HG03280 (cell line): ENCODE measurements at regions not wholly inside any gene's neighbourhood (a gene's known extent, or its start where the extent isn't known, plus 50 kb on each side); places are given as distances from the start of the nearest gene placed in this dataset.

ENCODE experiments used
- ATAC-seq: cut with Tn5 transposase; IDR thresholded peaks from one replicate; pipeline ENCODE4 v1.9.1; 2021; ENCODE audit warnings: mild to moderate bottlenecking, moderate library complexity; ENCODE audit not compliant: unreplicated experiment

- no peak for ATAC-seq
Observed at GRCh38 chr12:132439333-132439904, 50.5 kb upstream of the FBRSL1 start.

GRCh38 chr12:132438726-132439125, 51.2 kb upstream of the FBRSL1 start:
- ATAC-seq = no peak

DNA sequence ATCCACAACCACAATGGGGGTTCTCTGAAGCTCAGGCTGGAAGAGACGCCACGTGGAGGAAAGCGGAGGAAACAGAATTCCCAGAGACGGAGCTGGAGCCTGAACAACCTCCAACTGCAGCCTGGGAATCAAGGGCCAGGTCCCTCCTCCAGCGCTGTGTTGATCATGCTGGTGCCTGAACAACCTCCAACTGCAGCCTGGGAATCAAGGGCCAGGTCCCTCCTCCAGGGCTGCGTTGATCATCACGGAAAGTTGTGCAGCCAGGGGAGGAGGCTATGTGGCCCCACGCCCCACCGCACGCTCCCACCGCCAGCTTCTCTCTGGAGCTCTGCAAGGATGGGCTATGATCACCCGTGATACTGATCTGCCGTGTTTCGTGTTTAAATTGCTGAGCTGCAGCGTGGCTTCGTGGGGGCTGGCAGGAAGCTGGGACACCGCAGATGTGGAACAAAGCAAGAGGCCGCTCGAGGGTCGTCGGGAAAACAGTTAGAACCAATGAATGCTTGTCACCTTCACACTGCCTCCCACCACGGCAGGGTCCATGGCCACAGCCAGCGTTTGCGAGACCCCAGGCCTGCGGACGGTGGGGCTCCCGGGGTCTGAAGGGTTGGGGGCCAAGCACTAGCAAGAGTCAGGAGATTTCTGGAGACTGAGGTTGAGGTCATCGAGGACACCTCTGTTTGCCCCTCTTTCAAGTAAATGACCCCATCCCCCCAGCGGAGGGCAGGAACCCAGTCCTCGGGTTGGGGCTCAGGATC, 51.8 kb upstream of the FBRSL1 start:
- no peak for ATAC-seq

DNA sequence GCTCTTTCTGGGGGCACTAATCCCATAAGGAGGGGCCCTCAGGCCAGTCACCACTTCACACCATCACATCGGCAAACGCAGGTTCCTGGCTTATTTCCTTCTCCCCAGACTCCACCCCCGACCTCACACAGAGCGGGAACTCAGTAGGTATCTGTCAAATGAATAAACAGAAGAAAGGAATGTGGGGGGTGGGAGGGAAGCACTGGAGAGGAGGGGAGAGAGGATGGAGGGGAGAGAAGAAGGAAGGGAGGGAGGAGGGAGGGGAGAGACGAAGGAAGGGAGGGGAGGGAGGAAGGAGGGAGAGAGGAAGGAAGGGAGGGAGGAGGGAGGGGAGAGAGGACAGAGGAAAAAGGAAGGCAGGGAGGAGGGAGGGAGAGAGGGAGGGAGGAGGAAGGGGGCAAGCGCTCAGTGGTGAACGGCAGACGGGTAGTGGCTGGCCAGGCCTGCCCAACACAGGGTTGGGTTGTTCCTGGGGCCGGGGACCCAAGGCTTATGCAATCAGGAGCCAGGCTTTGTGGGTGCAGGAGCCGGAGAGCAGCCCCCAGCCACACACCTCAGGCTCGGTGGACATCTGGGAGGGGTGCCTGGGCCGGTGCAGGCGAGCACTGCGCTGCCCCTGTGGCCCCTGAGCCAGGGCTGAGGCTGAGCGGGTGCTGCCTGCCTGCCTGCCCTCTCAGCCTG, 52.6 kb upstream of the FBRSL1 start:
- no peak for ATAC-seq

DNA sequence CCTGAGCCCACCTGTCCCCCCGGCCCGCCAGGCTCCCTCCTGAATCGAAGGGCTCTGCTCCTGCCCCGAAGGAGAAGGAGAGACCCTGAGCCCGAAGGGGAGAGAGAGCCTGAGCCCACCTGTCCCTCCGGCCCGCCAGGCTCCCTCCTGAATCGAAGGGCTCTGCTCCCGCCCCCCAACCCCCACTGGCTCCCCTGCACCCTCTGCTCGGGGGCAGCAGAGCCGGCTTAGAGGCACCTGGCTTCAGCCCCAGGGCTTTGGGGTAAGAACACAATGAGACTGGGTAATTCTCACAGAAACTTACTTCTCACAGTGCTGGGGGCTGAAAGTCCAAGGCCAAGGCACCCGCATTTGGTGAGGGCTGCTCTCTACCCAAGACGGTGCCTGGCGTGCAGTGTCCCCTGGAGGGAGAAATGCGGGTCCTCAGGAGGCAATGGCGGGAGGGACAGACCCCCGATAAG, 53.1 kb upstream of the FBRSL1 start:
- no peak for ATAC-seq

DNA sequence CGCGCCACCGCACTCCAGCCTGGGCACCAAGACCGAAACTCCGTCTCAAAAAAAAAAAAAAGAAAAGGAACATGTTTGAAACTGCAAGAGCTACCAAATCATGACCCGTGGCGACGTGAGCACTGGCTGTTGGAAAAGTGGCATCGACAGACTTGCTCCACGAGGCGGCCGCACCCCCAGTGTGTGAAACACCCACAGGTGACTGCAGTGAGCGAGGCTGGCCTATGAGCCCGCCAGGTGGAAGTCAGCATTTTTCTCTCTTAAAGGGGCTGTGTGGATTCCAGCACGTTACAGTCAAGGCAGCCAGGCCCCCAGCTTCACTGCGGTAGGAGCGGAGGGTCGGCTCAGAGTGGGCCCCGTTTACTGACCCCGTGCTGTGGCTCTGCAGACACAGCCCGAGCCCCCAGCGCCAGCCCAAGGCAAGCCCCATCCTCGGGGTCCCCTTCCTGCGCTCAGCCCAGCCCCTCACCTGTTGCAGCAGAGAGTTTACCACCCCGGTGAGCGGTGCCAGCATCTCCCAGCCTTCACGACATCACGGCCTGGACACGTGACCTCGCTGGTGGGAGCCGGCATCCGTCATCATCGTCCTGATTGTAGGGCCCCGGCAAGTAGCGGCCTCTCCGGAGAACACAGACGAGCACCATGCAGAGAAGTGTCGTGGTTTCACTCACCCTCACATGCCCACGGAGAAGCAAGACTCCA, 54.3 kb upstream of the FBRSL1 start:
- ATAC-seq = no peak

GRCh38 chr12:132433641-132434395, 56.1 kb upstream of the FBRSL1 start:
- no peak for ATAC-seq

GRCh38 chr12:132432721-132433577, 57.0 kb upstream of the FBRSL1 start:
- ATAC-seq = no peak

DNA sequence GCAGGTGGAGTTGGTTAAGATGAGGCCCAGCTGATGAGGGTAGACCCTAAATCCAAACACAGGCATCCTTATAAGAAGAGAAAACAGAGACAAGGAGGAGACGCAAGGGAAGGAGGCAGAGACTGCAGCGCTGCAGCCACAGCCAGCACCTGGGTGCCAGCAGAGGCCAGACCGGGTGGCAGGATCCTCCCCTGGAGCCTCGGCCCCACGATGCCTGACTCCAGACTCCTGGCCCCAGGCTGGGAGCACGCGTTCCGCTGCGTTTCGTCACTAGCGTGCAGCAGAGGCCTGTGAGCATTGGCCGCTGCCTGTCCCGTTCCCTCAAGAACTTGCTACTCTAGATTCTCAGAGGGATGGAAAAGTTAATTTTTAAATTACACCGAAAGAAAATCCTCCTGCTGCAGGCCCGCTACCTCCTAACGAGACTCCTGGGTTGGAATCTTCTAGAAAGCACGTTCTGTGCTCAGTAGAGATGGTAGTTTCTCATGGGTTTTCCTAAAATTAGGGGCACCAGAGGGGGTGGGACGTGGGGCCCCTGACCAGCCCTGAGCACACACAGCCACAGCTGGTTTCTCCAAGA, 57.7 kb upstream of the FBRSL1 start:
- ATAC-seq = no peak

DNA sequence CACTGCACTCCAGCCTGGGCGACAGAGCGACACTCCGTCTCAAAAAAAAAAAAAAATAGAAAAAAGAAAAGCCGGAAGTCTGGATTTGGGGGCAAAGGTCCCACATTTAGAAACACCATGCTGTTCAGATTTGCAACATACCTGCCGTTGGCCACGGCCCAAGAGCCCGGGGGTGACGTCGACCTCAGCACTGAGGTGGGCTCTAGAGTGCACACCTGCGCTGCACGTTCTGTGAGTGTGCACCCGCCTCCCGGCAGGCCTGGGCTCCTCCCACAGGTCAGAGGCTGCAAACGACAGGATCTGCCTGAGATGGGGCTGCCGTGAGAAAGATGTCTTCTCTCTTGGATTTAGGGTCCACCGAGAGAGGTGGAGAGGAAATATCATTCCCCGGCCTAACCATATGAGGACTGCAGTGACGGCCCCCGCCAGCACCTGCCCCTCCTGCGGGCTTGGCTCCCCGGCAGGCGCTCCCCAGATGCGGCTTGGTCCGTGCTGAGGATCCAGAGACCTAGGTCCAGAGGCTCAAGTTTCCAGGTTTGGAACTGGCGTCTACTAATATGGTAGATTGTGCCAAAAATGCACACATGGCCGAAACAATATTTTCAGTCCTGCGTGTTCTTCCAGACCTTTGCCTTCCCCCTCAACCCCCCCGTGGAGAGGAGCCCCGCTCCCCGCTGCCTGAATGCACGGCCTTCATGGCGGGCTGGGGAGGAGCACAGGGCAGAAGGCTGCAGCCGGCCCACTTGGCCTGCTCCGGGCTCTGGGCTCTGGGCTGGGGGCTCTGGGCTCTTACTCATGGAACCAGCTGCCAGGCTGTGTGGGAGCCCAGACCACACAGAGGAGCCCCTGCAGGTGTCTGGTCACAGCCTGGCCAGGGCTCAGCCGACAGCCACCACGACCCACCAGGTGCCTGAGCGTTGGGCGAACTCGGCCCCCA, 58.8 kb upstream of the FBRSL1 start:
- ATAC-seq = no peak

DNA sequence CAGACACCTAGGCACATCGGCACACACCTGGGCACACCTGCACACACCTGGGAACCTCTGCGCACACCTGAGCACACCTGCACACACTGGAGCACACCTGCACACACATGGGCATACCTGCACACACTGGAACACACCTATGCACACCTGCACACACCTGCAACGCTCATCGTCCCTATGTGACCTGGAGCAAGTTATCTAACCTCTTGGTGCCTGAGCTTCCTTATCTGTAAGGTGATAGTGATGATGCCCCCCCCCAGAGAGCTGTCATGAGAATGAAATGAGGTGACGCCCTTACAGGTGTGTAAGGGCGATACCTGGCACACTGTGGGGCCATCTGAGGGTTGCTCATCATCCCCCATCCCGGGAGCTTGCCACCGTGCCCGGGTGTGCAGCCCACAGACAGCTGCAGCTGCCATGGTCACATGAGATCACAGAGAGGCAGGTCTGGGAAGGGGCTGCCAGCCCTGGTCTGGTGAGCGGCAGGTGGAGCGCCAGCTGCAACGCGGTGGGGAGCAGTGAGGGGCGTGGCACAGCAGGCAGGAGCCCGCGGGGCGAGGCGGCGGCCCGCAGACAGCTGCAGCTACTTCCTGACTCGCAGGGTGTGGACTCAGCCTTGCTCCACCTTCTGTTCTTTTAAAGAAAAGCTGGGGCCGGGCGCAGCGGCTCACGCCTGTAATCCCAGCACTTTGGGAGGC, 59.9 kb upstream of the FBRSL1 start:
- ATAC-seq = peak; percentile 66

- no peak for ATAC-seq
Observed at GRCh38 chr12:132429602-132429945, 60.4 kb upstream of the FBRSL1 start.

DNA sequence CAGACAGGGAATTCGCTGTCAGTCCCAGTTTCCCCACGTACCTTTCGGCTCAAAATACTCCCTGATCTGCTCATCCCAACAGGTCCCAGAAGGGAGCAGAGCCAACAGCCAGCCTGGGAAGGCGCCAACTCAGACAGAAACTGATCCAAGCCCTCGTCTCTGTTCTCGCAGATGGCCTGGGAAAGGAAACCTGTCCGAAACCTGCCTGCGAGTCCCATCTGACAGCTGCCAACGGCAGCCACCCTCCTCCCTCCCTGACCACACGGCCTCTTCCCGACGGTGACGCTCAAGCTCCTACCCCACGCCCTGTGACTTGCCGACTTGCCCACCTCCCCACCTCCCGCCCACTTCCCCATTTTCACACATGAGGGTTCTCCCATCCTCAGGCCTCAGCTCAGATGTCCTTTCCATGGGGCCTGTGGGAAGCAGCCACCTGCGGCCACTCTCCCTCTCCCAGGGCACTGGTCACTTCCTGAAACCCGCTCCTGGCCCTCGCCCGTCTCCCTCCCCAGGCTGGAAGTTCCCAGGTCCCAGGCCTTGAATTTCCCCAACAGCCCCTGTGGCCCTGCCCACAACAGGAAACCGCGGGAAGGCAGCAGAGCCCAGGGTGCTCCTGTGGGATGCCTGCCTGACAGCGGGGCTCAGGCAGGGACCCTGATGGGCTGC, 60.9 kb upstream of the FBRSL1 start:
- no peak for ATAC-seq

GRCh38 chr12:132427999-132428935, 61.7 kb upstream of the FBRSL1 start:
- ATAC-seq = no peak

- ATAC-seq = no peak
Observed at GRCh38 chr12:132427174-132427768, 62.7 kb upstream of the FBRSL1 start.
